WTC11 (cell line): ENCODE measurements at regions not wholly inside any gene's neighbourhood (a gene's known extent, or its start where the extent isn't known, plus 50 kb on each side); places are given as distances from the start of the nearest gene placed in this dataset.
"Not testable (repeated sequence)": the region's sequence is repeated elsewhere in the genome, so short reads cannot be mapped to it uniquely, and the experiment has no call there.

Source experiments
- ATAC-seq: fragments of 200-7000 bp; cut with Tn5 transposase; 2 replicates; pipeline ENCODE4 v1.10.0; 2021; ENCODE audit warnings: mild to moderate bottlenecking, moderate library complexity
- CTCF ChIA-PET: fragments of 300-600 bp; sonication (Branson Sonifier 250); formaldehyde crosslinking; loops from one replicate; lab custom pipeline; 2021; ENCODE audit warnings: antibody characterized with exemption; lab: Charles Lee
- POLR2A ChIA-PET: fragments of 350-600 bp; sonication (Branson Sonifier 250); formaldehyde crosslinking; loops from one replicate; lab custom pipeline; 2021; ENCODE audit warnings: antibody characterized with exemption; lab: Charles Lee
- DNase-seq: peaks from one replicate; pipeline ENCODE4 v3.0.0; 2021; ENCODE audit warnings: low spot score
- H3K27ac Mint-ChIP-seq: 2 replicates; pipeline ENCODE4 v1.8.0; 2021; ENCODE audit warnings: mixed read lengths
- H3K27me3 Mint-ChIP-seq: 2 replicates; pipeline ENCODE4 v1.8.0; 2021; ENCODE audit warnings: low read depth, mild to moderate bottlenecking, moderate library complexity, mixed read lengths
- H3K36me3 Mint-ChIP-seq: 2 replicates; pipeline ENCODE4 v1.8.0; 2021; ENCODE audit warnings: mixed read lengths
- H3K4me1 Mint-ChIP-seq: 2 replicates; pipeline ENCODE4 v1.8.0; 2022; ENCODE audit warnings: mixed read lengths
- H3K4me3 Mint-ChIP-seq: 2 replicates; pipeline ENCODE4 v1.8.0; 2021; ENCODE audit warnings: mild to moderate bottlenecking, moderate library complexity, mixed read lengths
- H3K9me3 Mint-ChIP-seq: 2 replicates; pipeline ENCODE4 v1.8.0; 2021; ENCODE audit warnings: mixed read lengths
- ELF4 ChIP-seq: sonication (generic); formaldehyde crosslinking; IDR thresholded peaks from 2 replicates; pipeline ENCODE4 v1.8.1; 2022; ENCODE audit warnings: low read depth, mild to moderate bottlenecking, moderate library complexity, missing genetic modification reagents
- IRF2 ChIP-seq: sonication (generic); formaldehyde crosslinking; IDR thresholded peaks from 2 replicates; pipeline ENCODE4 v1.8.0; 2022; ENCODE audit warnings: low read depth, missing genetic modification reagents, borderline replicate concordance
- JUN ChIP-seq: sonication (generic); formaldehyde crosslinking; IDR thresholded peaks from 2 replicates; pipeline ENCODE4 v1.8.0; 2023; ENCODE audit warnings: mild to moderate bottlenecking, missing genetic modification reagents
- MLX ChIP-seq: sonication (generic); formaldehyde crosslinking; IDR thresholded peaks from 2 replicates; pipeline ENCODE4 v1.8.1; 2023; ENCODE audit warnings: mild to moderate bottlenecking, missing genetic modification reagents, moderate library complexity
- MYBL2 ChIP-seq: sonication (generic); formaldehyde crosslinking; IDR thresholded peaks from 2 replicates; pipeline ENCODE4 v1.8.1; 2023; ENCODE audit warnings: mild to moderate bottlenecking, moderate library complexity, missing genetic modification reagents
- PRRX2 ChIP-seq: fragments of 250-450 bp; sonication (Bioruptor Pico); IDR thresholded peaks from 2 replicates; pipeline ENCODE4 v1.8.0; 2021; ENCODE audit warnings: mild to moderate bottlenecking
- RORB ChIP-seq: fragments of 250-450 bp; sonication (Bioruptor Pico); IDR thresholded peaks from 2 replicates; pipeline ENCODE4 v1.9.0; 2021; ENCODE audit warnings: mild to moderate bottlenecking
- SP1 ChIP-seq: sonication (generic); formaldehyde crosslinking; conservative IDR thresholded peaks from 2 replicates; pipeline ENCODE4 v1.8.1; 2022; ENCODE audit warnings: missing genetic modification reagents
- ZNF121 ChIP-seq: sonication (generic); formaldehyde crosslinking; IDR thresholded peaks from 2 replicates; pipeline ENCODE4 v1.8.0; 2023; ENCODE audit warnings: missing genetic modification reagents
- ZNF232 ChIP-seq: sonication (generic); formaldehyde crosslinking; IDR thresholded peaks from 2 replicates; pipeline ENCODE4 v1.8.0; 2022; ENCODE audit warnings: mild to moderate bottlenecking, missing genetic modification reagents
- ZNF671 ChIP-seq: fragments of 250-450 bp; sonication (Bioruptor Pico); IDR thresholded peaks from 2 replicates; pipeline ENCODE4 v1.8.0; 2021; ENCODE audit warnings: mild to moderate bottlenecking
- TF ChIP-seq, protein P1 (sequence below): sonication (generic); formaldehyde crosslinking; IDR thresholded peaks from 2 replicates; pipeline ENCODE4 v1.8.0; 2022; ENCODE audit warnings: missing genetic modification reagents
- TF ChIP-seq, protein P2 (sequence below): fragments of 250-450 bp; sonication (Bioruptor Pico); IDR thresholded peaks from 2 replicates; pipeline ENCODE4 v1.9.0; 2021; ENCODE audit warnings: mild to moderate bottlenecking, borderline replicate concordance
- TF ChIP-seq, protein P3 (sequence below): fragments of 200-600 bp; IDR thresholded peaks from 2 replicates; pipeline ENCODE4 v1.8.0; 2022; ENCODE audit warnings: antibody characterized with exemption

GRCh38 chr11:15685306-15685705 is 570.6 kb downstream of the INSC start:
- POLR2A ChIA-PET: no interaction called here
- CTCF ChIA-PET: interaction anchor here (1.7 kb wide), 1 partner anchor 56 kb away, joined by 5 read pairs; no protein-coding TSS in a partner anchor
- Mint-ChIP-seq H3K4me3 (no peak overlapping the region), H3K36me3 (no peaks in the 10 kb centered on the region), H3K27ac (no peak overlapping the region), H3K9me3 (peaks cover 3% of the 10 kb centered on the region; the same call in 1 of the 2 replicates), H3K4me1 (peaks cover 12% of the 10 kb centered on the region), H3K27me3 (no peaks in the 10 kb centered on the region)
- TF ChIP-seq IRF2 (no peak), MYBL2 (CRISPR knock-in tag) (no peak), ZNF121 (CRISPR knock-in tag) (no peak), ZNF671 (CRISPR knock-in tag) (no peak), ZNF232 (no peak), ELF4 (CRISPR knock-in tag) (no peak), RORB (CRISPR knock-in tag) (no peak), PRRX2 (CRISPR knock-in tag) (no peak), JUN (no peak), SP1 (CRISPR knock-in tag) (no peak), MLX (CRISPR knock-in tag) (no peak)
- TF ChIP-seq, protein P1, sequence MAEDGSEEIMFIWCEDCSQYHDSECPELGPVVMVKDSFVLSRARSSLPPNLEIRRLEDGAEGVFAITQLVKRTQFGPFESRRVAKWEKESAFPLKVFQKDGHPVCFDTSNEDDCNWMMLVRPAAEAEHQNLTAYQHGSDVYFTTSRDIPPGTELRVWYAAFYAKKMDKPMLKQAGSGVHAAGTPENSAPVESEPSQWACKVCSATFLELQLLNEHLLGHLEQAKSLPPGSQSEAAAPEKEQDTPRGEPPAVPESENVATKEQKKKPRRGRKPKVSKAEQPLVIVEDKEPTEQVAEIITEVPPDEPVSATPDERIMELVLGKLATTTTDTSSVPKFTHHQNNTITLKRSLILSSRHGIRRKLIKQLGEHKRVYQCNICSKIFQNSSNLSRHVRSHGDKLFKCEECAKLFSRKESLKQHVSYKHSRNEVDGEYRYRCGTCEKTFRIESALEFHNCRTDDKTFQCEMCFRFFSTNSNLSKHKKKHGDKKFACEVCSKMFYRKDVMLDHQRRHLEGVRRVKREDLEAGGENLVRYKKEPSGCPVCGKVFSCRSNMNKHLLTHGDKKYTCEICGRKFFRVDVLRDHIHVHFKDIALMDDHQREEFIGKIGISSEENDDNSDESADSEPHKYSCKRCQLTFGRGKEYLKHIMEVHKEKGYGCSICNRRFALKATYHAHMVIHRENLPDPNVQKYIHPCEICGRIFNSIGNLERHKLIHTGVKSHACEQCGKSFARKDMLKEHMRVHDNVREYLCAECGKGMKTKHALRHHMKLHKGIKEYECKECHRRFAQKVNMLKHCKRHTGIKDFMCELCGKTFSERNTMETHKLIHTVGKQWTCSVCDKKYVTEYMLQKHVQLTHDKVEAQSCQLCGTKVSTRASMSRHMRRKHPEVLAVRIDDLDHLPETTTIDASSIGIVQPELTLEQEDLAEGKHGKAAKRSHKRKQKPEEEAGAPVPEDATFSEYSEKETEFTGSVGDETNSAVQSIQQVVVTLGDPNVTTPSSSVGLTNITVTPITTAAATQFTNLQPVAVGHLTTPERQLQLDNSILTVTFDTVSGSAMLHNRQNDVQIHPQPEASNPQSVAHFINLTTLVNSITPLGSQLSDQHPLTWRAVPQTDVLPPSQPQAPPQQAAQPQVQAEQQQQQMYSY (CRISPR knock-in tag): no peak
- TF ChIP-seq, protein P2, sequence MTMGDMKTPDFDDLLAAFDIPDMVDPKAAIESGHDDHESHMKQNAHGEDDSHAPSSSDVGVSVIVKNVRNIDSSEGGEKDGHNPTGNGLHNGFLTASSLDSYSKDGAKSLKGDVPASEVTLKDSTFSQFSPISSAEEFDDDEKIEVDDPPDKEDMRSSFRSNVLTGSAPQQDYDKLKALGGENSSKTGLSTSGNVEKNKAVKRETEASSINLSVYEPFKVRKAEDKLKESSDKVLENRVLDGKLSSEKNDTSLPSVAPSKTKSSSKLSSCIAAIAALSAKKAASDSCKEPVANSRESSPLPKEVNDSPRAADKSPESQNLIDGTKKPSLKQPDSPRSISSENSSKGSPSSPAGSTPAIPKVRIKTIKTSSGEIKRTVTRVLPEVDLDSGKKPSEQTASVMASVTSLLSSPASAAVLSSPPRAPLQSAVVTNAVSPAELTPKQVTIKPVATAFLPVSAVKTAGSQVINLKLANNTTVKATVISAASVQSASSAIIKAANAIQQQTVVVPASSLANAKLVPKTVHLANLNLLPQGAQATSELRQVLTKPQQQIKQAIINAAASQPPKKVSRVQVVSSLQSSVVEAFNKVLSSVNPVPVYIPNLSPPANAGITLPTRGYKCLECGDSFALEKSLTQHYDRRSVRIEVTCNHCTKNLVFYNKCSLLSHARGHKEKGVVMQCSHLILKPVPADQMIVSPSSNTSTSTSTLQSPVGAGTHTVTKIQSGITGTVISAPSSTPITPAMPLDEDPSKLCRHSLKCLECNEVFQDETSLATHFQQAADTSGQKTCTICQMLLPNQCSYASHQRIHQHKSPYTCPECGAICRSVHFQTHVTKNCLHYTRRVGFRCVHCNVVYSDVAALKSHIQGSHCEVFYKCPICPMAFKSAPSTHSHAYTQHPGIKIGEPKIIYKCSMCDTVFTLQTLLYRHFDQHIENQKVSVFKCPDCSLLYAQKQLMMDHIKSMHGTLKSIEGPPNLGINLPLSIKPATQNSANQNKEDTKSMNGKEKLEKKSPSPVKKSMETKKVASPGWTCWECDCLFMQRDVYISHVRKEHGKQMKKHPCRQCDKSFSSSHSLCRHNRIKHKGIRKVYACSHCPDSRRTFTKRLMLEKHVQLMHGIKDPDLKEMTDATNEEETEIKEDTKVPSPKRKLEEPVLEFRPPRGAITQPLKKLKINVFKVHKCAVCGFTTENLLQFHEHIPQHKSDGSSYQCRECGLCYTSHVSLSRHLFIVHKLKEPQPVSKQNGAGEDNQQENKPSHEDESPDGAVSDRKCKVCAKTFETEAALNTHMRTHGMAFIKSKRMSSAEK (CRISPR knock-in tag): no peak
- TF ChIP-seq, protein P3, sequence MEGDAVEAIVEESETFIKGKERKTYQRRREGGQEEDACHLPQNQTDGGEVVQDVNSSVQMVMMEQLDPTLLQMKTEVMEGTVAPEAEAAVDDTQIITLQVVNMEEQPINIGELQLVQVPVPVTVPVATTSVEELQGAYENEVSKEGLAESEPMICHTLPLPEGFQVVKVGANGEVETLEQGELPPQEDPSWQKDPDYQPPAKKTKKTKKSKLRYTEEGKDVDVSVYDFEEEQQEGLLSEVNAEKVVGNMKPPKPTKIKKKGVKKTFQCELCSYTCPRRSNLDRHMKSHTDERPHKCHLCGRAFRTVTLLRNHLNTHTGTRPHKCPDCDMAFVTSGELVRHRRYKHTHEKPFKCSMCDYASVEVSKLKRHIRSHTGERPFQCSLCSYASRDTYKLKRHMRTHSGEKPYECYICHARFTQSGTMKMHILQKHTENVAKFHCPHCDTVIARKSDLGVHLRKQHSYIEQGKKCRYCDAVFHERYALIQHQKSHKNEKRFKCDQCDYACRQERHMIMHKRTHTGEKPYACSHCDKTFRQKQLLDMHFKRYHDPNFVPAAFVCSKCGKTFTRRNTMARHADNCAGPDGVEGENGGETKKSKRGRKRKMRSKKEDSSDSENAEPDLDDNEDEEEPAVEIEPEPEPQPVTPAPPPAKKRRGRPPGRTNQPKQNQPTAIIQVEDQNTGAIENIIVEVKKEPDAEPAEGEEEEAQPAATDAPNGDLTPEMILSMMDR: no peak
- ATAC-seq (no peak; the same call in 1 of the 2 replicates), DNase-seq (no peak)

GRCh38 chr11:15686259-15686658 is 571.5 kb downstream of the INSC start:
- POLR2A ChIA-PET, H3K9me3 Mint-ChIP-seq, H3K27ac Mint-ChIP-seq, ATAC-seq, H3K27me3 Mint-ChIP-seq, H3K36me3 Mint-ChIP-seq, DNase-seq, CTCF ChIA-PET, H3K4me3 Mint-ChIP-seq: not testable (repeated sequence)
- H3K4me1 Mint-ChIP-seq: peaks cover 13% of the 10 kb centered on the region
